ENCODE measurements at regions not wholly inside any gene's neighbourhood (a gene's known extent, or its start where the extent isn't known, plus 50 kb on each side); places are given as distances from the start of the nearest gene placed in this dataset.

DNA sequence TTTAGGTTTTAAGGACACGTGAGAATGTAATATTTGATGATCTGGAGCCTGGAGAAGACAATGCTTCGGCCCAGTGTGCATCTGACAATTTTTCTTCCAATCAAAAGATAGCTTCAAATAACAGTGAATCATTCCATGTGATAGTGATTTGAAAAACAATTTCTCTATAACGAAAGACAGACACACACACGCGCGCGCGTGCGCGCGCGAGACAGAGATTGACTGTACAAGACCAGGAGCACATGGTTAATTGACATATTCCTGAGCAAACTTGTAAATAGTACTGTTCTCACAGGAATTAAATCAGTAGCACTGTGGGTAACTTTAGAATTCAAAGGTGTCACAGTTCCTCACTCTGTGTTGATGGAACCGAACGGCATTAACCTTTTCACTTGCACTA lies 287.5 kb upstream of the LMO3 start:
- no peak for TF ChIP-seq POLR2AphosphoS5 (IDR thresholded peaks at IDR 0.05; ENCODE audit: low read depth, low read length)
- no peak for TF ChIP-seq POLR2A (IDR thresholded peaks at IDR 0.05; ENCODE audit: low read depth, low read length)
- TF ChIP-seq PAX5 (IDR thresholded peaks at IDR 0.05; ENCODE audit: insufficient read depth, low read length, severe bottlenecking): no peak
